Uterus (tissue), 3 donors: ENCODE measurements at regions not wholly inside any gene's neighbourhood (a gene's known extent, or its start where the extent isn't known, plus 50 kb on each side); places are given as distances from the start of the nearest gene placed in this dataset.

ENCODE experiments used
- DNase-seq, 2 donors: peaks; one replicate each; pipeline ENCODE4 v3.0.0-alpha.2; 2019 to 2020
- H3K27ac ChIP-seq, 2 donors: fragments of 200-600 bp; sonication (generic); 1 replicate in 1 of 2; 2 replicates in 1 of 2; pipeline ENCODE4 v1.5.1; 2016 to 2018
- H3K27me3 ChIP-seq, 2 donors: fragments of 200-600 bp; sonication (generic); one replicate each; pipeline ENCODE4 v1.5.1; 2018 to 2019; ENCODE audit warnings: control low read depth in 1 of 2
- H3K36me3 ChIP-seq, 2 donors: fragments of 200-600 bp; sonication (generic); one replicate each; pipeline ENCODE4 v1.5.1; 2019; ENCODE audit warnings: control low read depth in 1 of 2
- H3K4me1 ChIP-seq, 2 donors: fragments of 200-600 bp; sonication (generic); one replicate each; pipeline ENCODE4 v1.5.1; 2018 to 2019; ENCODE audit warnings: control low read depth in 1 of 2
- H3K4me3 ChIP-seq, 2 donors: fragments of 200-600 bp; sonication (generic); 1 replicate in 1 of 2; 2 replicates in 1 of 2; pipeline ENCODE4 v1.5.1; 2018 to 2019; ENCODE audit warnings: mild to moderate bottlenecking in 1 of 2
- H3K9me3 ChIP-seq, 2 donors: fragments of 200-600 bp; sonication (generic); one replicate each; pipeline ENCODE4 v1.5.1; 2019; ENCODE audit warnings: control low read depth in 1 of 2
- CTCF ChIP-seq, 4 experiments: fragments of 200-600 bp in 2 of 4; fragments of 450-650 bp in 2 of 4; sonication (generic) in 2 of 4; IDR thresholded peaks; one replicate each; pipeline ENCODE4 v1.5.1; 2016 to 2019; ENCODE audit warnings: antibody characterized with exemption in 4 of 4, mild to moderate bottlenecking in 2 of 4, moderate library complexity in 1 of 4
- POLR2A ChIP-seq, 2 donors: fragments of 450-650 bp; IDR thresholded peaks; one replicate each; pipeline ENCODE4 v1.6.1; 2016; ENCODE audit warnings: antibody characterized with exemption in 2 of 2, mild to moderate bottlenecking in 1 of 2, moderate library complexity in 1 of 2
- intact Hi-C: fragments of 100-400 bp; cut with DNase I; formaldehyde crosslinking; loops from one replicate; pipeline ENCODE4 v1.15.1; 2023; ENCODE audit warnings: low total_unique reads
- donor health status: DM: yes; HTN: yes; CAD: no.

- H3K27me3 ChIP-seq, result no peaks in the 10 kb centered on the region
- no peak for DNase-seq
- H3K27ac ChIP-seq, result no peak overlapping the region
- H3K4me1 ChIP-seq, result no peaks in the 10 kb centered on the region
- no peaks in the 10 kb centered on the region for H3K36me3 ChIP-seq
- intact Hi-C loops, result no loop called here
- no peaks in the 10 kb centered on the region for H3K9me3 ChIP-seq
- H3K4me3 ChIP-seq, result no peak overlapping the region
- TF ChIP-seq POLR2A (IDR thresholded peaks at IDR 0.05) (no peak), CTCF (IDR thresholded peaks at IDR 0.05) (no peak)
Observed at GRCh38 chr5:34542818-34543217, 113.3 kb upstream of the RAI14 start.

GRCh38 chr5:34543687-34544086, 112.4 kb upstream of the RAI14 start:
- Histone ChIP-seq H3K9me3 (no peaks in the 10 kb centered on the region), H3K36me3 (no peaks in the 10 kb centered on the region), H3K27ac (no peak overlapping the region), H3K4me3 (no peak overlapping the region), H3K27me3 (no peaks in the 10 kb centered on the region), H3K4me1 (no peaks in the 10 kb centered on the region)
- intact Hi-C loops, result no loop called here
- DNase-seq, result no peak
- no peak for TF ChIP-seq POLR2A (IDR thresholded peaks at IDR 0.05)
- no peak for TF ChIP-seq CTCF (IDR thresholded peaks at IDR 0.05)

- H3K9me3 ChIP-seq, result no peaks in the 10 kb centered on the region
- H3K4me3 ChIP-seq, result no peak overlapping the region
- no peaks in the 10 kb centered on the region for H3K36me3 ChIP-seq
- no peak for DNase-seq
- no peak overlapping the region for H3K27ac ChIP-seq
- no peaks in the 10 kb centered on the region for H3K27me3 ChIP-seq
- no peaks in the 10 kb centered on the region for H3K4me1 ChIP-seq
- TF ChIP-seq CTCF (IDR thresholded peaks at IDR 0.05), result no peak
- no peak for TF ChIP-seq POLR2A (IDR thresholded peaks at IDR 0.05)
- intact Hi-C loops, result no loop called here
Observed at GRCh38 chr5:34544403-34544802, 111.7 kb upstream of the RAI14 start.

GRCh38 chr5:34545164-34545563, 111.0 kb upstream of the RAI14 start:
- Histone ChIP-seq H3K4me1 (no peaks in the 10 kb centered on the region), H3K27ac (no peak overlapping the region), H3K4me3 (no peak overlapping the region), H3K9me3 (no peaks in the 10 kb centered on the region), H3K36me3 (no peaks in the 10 kb centered on the region), H3K27me3 (no peaks in the 10 kb centered on the region)
- intact Hi-C loops, result no loop called here
- DNase-seq, result no peak
- TF ChIP-seq POLR2A (IDR thresholded peaks at IDR 0.05) (no peak), CTCF (IDR thresholded peaks at IDR 0.05) (no peak)

GRCh38 chr5:34545626-34546025, 110.5 kb upstream of the RAI14 start:
- Histone ChIP-seq H3K27me3 (no peaks in the 10 kb centered on the region), H3K36me3 (no peaks in the 10 kb centered on the region), H3K4me3 (no peak overlapping the region), H3K9me3 (no peaks in the 10 kb centered on the region), H3K27ac (no peak overlapping the region), H3K4me1 (no peaks in the 10 kb centered on the region)
- no peak for DNase-seq
- no peak for TF ChIP-seq CTCF (IDR thresholded peaks at IDR 0.05)
- intact Hi-C loops, result no loop called here
